Stomach (tissue), 4 donors: ENCODE measurements at regions not wholly inside any gene's neighbourhood (a gene's known extent, or its start where the extent isn't known, plus 50 kb on each side); places are given as distances from the start of the nearest gene placed in this dataset.

Experiments
- EP300 ChIP-seq: sonication (generic); formaldehyde crosslinking; IDR thresholded peaks from one replicate; pipeline ENCODE4 v1.6.1; 2017; ENCODE audit warnings: antibody characterized with exemption
- POLR2A ChIP-seq, 4 donors: fragments of 450-650 bp; IDR thresholded peaks; one replicate each; pipeline ENCODE4 v1.6.1; 2016; ENCODE audit warnings: antibody characterized with exemption in 4 of 4, control low read depth in 2 of 4, mild to moderate bottlenecking in 1 of 4, moderate library complexity in 1 of 4
- POLR2AphosphoS5 ChIP-seq, 3 donors: sonication (generic); formaldehyde crosslinking; IDR thresholded peaks; one replicate each; pipeline ENCODE4 v1.6.1; 2016; ENCODE audit warnings: antibody characterized with exemption in 3 of 3
- TF ChIP-seq, protein P1 (sequence below), 7 experiments: fragments of 450-650 bp in 4 of 7; fragments of 200-600 bp in 3 of 7; sonication (generic) in 3 of 7; IDR thresholded peaks; one replicate each; pipeline ENCODE4 v1.5.1; 2016 to 2019; ENCODE audit warnings: antibody characterized with exemption in 7 of 7, control low read depth in 2 of 7, mild to moderate bottlenecking in 1 of 7

DNA sequence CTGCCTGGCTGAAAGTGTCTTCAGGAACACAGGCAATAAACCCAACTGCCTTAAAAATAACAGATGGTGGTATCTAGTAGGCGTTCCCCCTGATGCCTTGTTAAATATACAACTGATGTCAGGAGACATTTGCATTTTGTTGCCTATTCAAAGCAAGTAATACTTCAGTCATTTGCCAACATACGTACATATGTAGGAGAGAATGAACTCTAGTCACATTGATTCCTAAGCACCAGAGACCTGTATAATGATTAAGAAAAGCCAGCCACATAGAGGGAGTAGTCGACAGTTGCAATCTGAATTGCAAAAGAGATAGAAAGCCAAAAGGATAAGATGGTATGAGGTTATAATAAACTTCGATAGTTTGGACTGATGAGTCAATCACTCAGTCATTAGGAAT, 191.0 kb upstream of the EMCN start:
- TF ChIP-seq EP300 (no peak), POLR2A (IDR thresholded peaks at IDR 0.05) (no peak), POLR2AphosphoS5 (IDR thresholded peaks at IDR 0.05) (no peak)
- TF ChIP-seq, protein P1, sequence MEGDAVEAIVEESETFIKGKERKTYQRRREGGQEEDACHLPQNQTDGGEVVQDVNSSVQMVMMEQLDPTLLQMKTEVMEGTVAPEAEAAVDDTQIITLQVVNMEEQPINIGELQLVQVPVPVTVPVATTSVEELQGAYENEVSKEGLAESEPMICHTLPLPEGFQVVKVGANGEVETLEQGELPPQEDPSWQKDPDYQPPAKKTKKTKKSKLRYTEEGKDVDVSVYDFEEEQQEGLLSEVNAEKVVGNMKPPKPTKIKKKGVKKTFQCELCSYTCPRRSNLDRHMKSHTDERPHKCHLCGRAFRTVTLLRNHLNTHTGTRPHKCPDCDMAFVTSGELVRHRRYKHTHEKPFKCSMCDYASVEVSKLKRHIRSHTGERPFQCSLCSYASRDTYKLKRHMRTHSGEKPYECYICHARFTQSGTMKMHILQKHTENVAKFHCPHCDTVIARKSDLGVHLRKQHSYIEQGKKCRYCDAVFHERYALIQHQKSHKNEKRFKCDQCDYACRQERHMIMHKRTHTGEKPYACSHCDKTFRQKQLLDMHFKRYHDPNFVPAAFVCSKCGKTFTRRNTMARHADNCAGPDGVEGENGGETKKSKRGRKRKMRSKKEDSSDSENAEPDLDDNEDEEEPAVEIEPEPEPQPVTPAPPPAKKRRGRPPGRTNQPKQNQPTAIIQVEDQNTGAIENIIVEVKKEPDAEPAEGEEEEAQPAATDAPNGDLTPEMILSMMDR (IDR thresholded peaks at IDR 0.05) = no peak
